Activated B cell treated with CpG ODN at 0.5 μM for 24 hours (primary cell): ENCODE measurements at regions not wholly inside any gene's neighbourhood (a gene's known extent, or its start where the extent isn't known, plus 50 kb on each side); places are given as distances from the start of the nearest gene placed in this dataset.

Source experiments
- ATAC-seq: fragments of 200-7000 bp; cut with Tn5 transposase; one replicate; pipeline ENCODE4 v1.10.0; 2021; ENCODE audit warnings: low read depth, mild to moderate bottlenecking, moderate library complexity
- CTCF ChIA-PET: fragments of 350-600 bp; sonication (Branson Sonifier 250); formaldehyde crosslinking; loops from one replicate; lab custom pipeline; 2021; ENCODE audit warnings: antibody characterized with exemption; lab: Charles Lee
- POLR2A ChIA-PET: fragments of 350-600 bp; sonication (Branson Sonifier 250); formaldehyde crosslinking; loops from one replicate; lab custom pipeline; 2021; ENCODE audit warnings: antibody characterized with exemption; lab: Charles Lee
- DNase-seq: peaks from one replicate; pipeline ENCODE4 v3.0.0; 2022
- H3K27ac Mint-ChIP-seq: one replicate; pipeline ENCODE4 v1.8.0; 2020; ENCODE audit warnings: mixed read lengths
- H3K27me3 Mint-ChIP-seq: one replicate; pipeline ENCODE4 v1.8.0; 2021; ENCODE audit warnings: mixed read lengths
- H3K36me3 Mint-ChIP-seq: one replicate; pipeline ENCODE4 v1.8.0; 2021; ENCODE audit warnings: low read depth, mixed read lengths
- H3K4me1 Mint-ChIP-seq: one replicate; pipeline ENCODE4 v1.8.0; 2021; ENCODE audit warnings: mixed read lengths
- H3K4me3 Mint-ChIP-seq: one replicate; pipeline ENCODE4 v1.8.0; 2020; ENCODE audit warnings: mild to moderate bottlenecking, mixed read lengths
- H3K9me3 Mint-ChIP-seq: one replicate; pipeline ENCODE4 v1.8.0; 2020; ENCODE audit warnings: mixed read lengths
- intact Hi-C: fragments of 100-400 bp; cut with micrococcal nuclease; formaldehyde crosslinking; loops from one replicate; pipeline ENCODE4 v1.15.1; 2024
- TF ChIP-seq, protein P1 (sequence below): fragments of 200-600 bp; IDR thresholded peaks from one replicate; pipeline ENCODE4 v1.8.0; 2022; ENCODE audit warnings: antibody characterized with exemption, mild to moderate bottlenecking

DNA sequence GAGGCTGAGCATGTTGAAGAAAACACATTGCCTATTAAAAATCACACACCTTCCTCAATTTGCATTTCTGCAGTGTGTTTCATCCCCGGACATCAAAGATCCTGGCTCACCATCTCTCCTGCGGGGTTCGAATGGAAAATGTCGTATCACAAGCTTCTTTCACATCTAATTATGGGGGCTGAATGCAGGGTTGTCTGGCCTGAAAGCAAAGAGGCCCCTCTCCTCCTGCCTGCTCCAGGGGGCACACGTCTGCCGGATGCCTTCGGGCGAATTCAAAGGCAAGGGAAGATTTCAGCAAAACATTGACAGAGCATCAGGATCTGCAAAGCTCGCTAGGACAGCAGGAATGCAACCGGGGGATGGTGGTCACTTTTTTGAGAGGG, 1447.7 kb downstream of the TBC1D22A start:
- POLR2A ChIA-PET, result no interaction called here
- TF ChIP-seq, protein P1, sequence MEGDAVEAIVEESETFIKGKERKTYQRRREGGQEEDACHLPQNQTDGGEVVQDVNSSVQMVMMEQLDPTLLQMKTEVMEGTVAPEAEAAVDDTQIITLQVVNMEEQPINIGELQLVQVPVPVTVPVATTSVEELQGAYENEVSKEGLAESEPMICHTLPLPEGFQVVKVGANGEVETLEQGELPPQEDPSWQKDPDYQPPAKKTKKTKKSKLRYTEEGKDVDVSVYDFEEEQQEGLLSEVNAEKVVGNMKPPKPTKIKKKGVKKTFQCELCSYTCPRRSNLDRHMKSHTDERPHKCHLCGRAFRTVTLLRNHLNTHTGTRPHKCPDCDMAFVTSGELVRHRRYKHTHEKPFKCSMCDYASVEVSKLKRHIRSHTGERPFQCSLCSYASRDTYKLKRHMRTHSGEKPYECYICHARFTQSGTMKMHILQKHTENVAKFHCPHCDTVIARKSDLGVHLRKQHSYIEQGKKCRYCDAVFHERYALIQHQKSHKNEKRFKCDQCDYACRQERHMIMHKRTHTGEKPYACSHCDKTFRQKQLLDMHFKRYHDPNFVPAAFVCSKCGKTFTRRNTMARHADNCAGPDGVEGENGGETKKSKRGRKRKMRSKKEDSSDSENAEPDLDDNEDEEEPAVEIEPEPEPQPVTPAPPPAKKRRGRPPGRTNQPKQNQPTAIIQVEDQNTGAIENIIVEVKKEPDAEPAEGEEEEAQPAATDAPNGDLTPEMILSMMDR, result no peak
- DNase-seq, result no peak
- intact Hi-C loops, result no loop called here
- no peak overlapping the region for H3K4me3 Mint-ChIP-seq
- CTCF ChIA-PET, result no interaction called here
- no peak for ATAC-seq
- no peaks in the 10 kb centered on the region for H3K4me1 Mint-ChIP-seq
- no peaks in the 10 kb centered on the region for H3K9me3 Mint-ChIP-seq
- no peak overlapping the region for H3K27ac Mint-ChIP-seq
- no peaks in the 10 kb centered on the region for H3K36me3 Mint-ChIP-seq
- H3K27me3 Mint-ChIP-seq, result no peaks in the 10 kb centered on the region

DNA sequence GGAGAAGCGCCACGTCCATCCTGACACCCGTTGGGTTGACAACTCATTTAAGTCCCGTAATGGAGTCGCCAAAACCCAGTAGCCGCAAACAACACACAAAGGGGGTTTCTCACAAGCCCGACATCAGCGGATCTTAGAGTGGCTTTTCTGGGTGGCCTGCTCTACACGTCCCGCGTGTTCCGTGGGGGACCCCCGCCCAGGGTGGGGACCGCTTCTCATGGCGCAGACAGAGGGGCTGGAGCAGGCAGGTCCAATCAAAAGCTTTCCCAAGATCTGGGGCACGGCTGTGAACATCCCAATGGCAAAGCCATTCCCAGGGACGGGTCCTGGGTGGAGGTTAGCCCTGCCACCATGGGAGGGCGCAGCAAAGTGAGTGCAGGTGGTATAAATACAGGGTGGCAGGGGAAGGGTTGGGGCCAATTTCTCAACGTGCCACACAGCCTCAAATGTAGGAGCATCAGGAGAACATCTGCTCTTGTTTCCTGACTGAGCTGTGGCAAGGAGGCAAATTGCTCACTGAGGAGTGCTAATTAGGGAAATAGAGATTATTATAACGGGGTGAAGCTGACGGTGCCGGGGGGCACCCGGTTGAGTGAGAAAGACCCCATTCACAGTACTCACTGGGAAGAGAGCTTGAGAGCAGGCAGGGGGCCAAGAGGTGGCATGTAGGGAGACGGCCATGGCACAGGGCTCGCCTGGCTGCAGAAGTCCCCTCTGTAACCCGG, 1447.2 kb downstream of the TBC1D22A start:
- Mint-ChIP-seq H3K36me3 (no peaks in the 10 kb centered on the region), H3K27me3 (no peaks in the 10 kb centered on the region), H3K27ac (no peak overlapping the region), H3K4me1 (no peaks in the 10 kb centered on the region), H3K4me3 (no peak overlapping the region), H3K9me3 (no peaks in the 10 kb centered on the region)
- CTCF ChIA-PET, result no interaction called here
- TF ChIP-seq, protein P1, result no peak
- intact Hi-C loops, result no loop called here
- no peak for DNase-seq
- ATAC-seq, result no peak
- POLR2A ChIA-PET, result no interaction called here

DNA sequence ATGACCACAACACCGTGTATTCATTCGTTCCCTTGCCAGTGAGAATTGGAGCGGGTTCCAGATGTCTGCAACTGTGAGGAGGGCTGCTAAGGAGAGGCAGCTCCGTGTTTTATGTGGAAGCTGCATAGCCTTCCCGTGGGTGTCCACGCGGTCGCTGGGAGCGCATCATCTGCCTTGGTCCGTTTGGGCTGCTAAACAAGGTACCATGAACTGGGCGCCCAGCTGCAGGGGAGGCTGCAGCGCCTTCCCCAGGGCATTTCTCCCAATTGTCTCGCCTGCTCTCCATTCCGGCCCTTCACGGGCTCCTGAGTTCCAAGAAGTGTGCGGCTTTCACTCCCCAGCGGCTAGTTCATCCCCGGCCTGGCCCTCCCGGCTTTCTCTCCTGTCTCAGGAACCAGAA, 1446.4 kb downstream of the TBC1D22A start:
- TF ChIP-seq, protein P1, result no peak
- Mint-ChIP-seq H3K4me3 (no peak overlapping the region), H3K36me3 (no peaks in the 10 kb centered on the region), H3K27me3 (no peaks in the 10 kb centered on the region), H3K9me3 (no peaks in the 10 kb centered on the region), H3K27ac (no peak overlapping the region), H3K4me1 (no peaks in the 10 kb centered on the region)
- CTCF ChIA-PET, result no interaction called here
- no peak for ATAC-seq
- POLR2A ChIA-PET, result no interaction called here
- no peak for DNase-seq
- intact Hi-C loops, result no loop called here

DNA sequence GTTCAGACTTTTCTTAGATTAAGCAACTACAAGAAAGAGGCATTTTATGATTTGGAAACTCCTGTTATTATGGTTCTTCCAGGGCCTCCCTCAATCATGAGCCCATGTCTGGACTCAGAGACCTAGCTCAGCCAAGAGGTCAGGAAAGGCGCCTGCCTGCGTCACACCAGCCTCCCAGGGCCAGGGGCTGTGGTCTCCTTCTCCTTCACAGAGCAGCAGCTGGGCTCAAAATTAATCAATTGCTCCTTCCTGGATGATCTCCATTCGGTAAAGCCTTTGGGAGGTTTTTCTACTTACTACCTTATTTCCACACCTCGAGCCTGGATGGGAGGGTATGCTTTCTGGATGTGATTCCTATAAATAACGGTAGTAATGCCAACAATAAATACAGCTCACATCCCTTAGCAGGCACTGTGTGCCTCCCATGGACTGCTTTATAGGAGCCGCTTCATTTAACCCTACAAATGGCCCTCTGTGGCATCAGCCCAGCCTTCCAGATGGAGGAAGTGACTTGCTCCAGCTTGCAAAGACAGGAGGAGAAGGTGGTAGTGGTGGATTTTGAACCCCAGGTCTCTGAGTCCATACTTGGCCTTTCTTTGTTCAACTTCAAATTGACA, 1445.6 kb downstream of the TBC1D22A start:
- Mint-ChIP-seq H3K27me3 (no peaks in the 10 kb centered on the region), H3K36me3 (no peaks in the 10 kb centered on the region), H3K4me1 (no peaks in the 10 kb centered on the region), H3K27ac (no peak overlapping the region), H3K4me3 (no peak overlapping the region), H3K9me3 (no peaks in the 10 kb centered on the region)
- TF ChIP-seq, protein P1, result no peak
- intact Hi-C loops, result no loop called here
- CTCF ChIA-PET, result no interaction called here
- POLR2A ChIA-PET, result no interaction called here
- DNase-seq (no peak), ATAC-seq (no peak)

DNA sequence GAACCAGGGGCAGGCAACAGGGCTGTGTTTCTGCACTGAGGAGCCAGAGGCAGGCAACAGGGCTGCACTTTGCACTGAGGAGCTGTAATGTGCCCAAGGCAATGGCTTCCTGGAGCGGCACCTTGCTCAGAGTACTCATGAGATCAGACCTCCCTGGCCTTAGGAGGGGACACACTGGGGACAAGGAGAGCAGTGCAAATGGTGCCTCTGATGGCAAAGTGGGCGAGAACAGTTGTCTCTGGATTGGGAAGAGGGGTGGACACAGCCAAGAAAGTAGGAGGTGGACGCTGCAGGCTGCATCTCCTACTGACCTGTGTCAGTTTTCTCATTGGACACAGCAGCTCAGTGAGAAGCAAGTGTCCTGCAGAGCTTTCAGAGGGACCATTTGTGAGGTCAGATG, 1443.3 kb downstream of the TBC1D22A start:
- Mint-ChIP-seq H3K27ac (no peak overlapping the region), H3K36me3 (no peaks in the 10 kb centered on the region), H3K4me1 (no peaks in the 10 kb centered on the region), H3K27me3 (peaks cover 5% of the 10 kb centered on the region), H3K9me3 (no peaks in the 10 kb centered on the region), H3K4me3 (no peak overlapping the region)
- TF ChIP-seq, protein P1, result no peak
- intact Hi-C loops, result no loop called here
- no peak for DNase-seq
- ChIA-PET CTCF (no interaction called here), POLR2A (no interaction called here)
- ATAC-seq, result no peak
